Testis (tissue), 2 donors: ENCODE measurements at regions not wholly inside any gene's neighbourhood (a gene's known extent, or its start where the extent isn't known, plus 50 kb on each side); places are given as distances from the start of the nearest gene placed in this dataset.

Experiments used
- DNase-seq: peaks from one replicate; pipeline ENCODE4 v3.0.0-alpha.2; 2019
- H3K27ac ChIP-seq, 2 donors: fragments of 200-600 bp; sonication (generic); one replicate each; pipeline ENCODE4 v1.5.1; 2019
- H3K27me3 ChIP-seq: fragments of 200-600 bp; sonication (generic); one replicate; pipeline ENCODE4 v1.5.1; 2019
- H3K36me3 ChIP-seq: fragments of 200-600 bp; sonication (generic); one replicate; pipeline ENCODE4 v1.5.1; 2017; ENCODE audit warnings: low read depth; ENCODE audit errors: missing control alignments
- H3K4me1 ChIP-seq: fragments of 200-600 bp; sonication (generic); one replicate; pipeline ENCODE4 v1.5.1; 2019
- H3K4me3 ChIP-seq, 2 donors: fragments of 200-600 bp; sonication (generic); one replicate each; pipeline ENCODE4 v1.5.1; 2017 to 2019
- H3K9me3 ChIP-seq: fragments of 200-600 bp; sonication (generic); one replicate; pipeline ENCODE4 v1.5.1; 2017
- CTCF ChIP-seq, 3 experiments: fragments of 450-650 bp in 2 of 3; fragments of 200-600 bp in 1 of 3; sonication (generic) in 1 of 3; IDR thresholded peaks; one replicate each; pipeline ENCODE4 v1.5.1; 2016 to 2019; ENCODE audit warnings: antibody characterized with exemption in 3 of 3, mild to moderate bottlenecking in 2 of 3, moderate library complexity in 1 of 3
- POLR2A ChIP-seq: fragments of 450-650 bp; IDR thresholded peaks from one replicate; pipeline ENCODE4 v1.6.1; 2017; ENCODE audit warnings: antibody characterized with exemption, mild to moderate bottlenecking, moderate library complexity
- WGBS, 2 donors: methylation state at CpG; one replicate each; pipeline ENCODE4 v1.1.5; 2018; 5-methylcytosine and 5-hydroxymethylcytosine counted together
- intact Hi-C: fragments of 100-400 bp; cut with DNase I; formaldehyde crosslinking; loops from one replicate; pipeline ENCODE4 v1.15.1; 2023; ENCODE audit warnings: low total_unique reads

GRCh38 chr3:22565393-22565792, 637.7 kb upstream of the UBE2E2 start:
- no peaks in the 10 kb centered on the region for H3K36me3 ChIP-seq
- H3K4me1 ChIP-seq = no peaks in the 10 kb centered on the region
- H3K4me3 ChIP-seq = no peak overlapping the region
- TF ChIP-seq POLR2A = no peak
- TF ChIP-seq CTCF (IDR thresholded peaks at IDR 0.05) = no peak
- intact Hi-C loops = no loop called here
- no peak overlapping the region for H3K27ac ChIP-seq
- H3K9me3 ChIP-seq = no peaks in the 10 kb centered on the region
- no peaks in the 10 kb centered on the region for H3K27me3 ChIP-seq
- no peak for DNase-seq

- DNase-seq = no peak
- intact Hi-C loops = no loop called here
- no peaks in the 10 kb centered on the region for H3K27me3 ChIP-seq
- H3K27ac ChIP-seq = no peak overlapping the region
- no peak overlapping the region for H3K4me3 ChIP-seq
- no peak for TF ChIP-seq CTCF (IDR thresholded peaks at IDR 0.05)
- no peak for TF ChIP-seq POLR2A
- WGBS, 2 donors = 88 to 89% methylated on average over 1 of the region's 1 CpG
- no peaks in the 10 kb centered on the region for H3K4me1 ChIP-seq
- H3K36me3 ChIP-seq = no peaks in the 10 kb centered on the region
- H3K9me3 ChIP-seq = no peaks in the 10 kb centered on the region
Observed at GRCh38 chr3:22568285-22568684, 634.8 kb upstream of the UBE2E2 start.

- intact Hi-C loops = no loop called here
- Histone ChIP-seq H3K36me3 (no peaks in the 10 kb centered on the region), H3K27ac (no peak overlapping the region), H3K4me1 (no peaks in the 10 kb centered on the region), H3K4me3 (no peak overlapping the region), H3K9me3 (no peaks in the 10 kb centered on the region), H3K27me3 (no peaks in the 10 kb centered on the region)
- no peak for TF ChIP-seq POLR2A
- no peak for TF ChIP-seq CTCF (IDR thresholded peaks at IDR 0.05)
- 53 to 79% methylated on average over 2 of the region's 2 CpGs for WGBS, 2 donors
- no peak for DNase-seq
Observed at GRCh38 chr3:22569570-22569969, 633.6 kb upstream of the UBE2E2 start.

GRCh38 chr3:22581007-22581406, 622.1 kb upstream of the UBE2E2 start:
- no peak for DNase-seq
- H3K4me3 ChIP-seq = no peak overlapping the region
- no peaks in the 10 kb centered on the region for H3K9me3 ChIP-seq
- no peaks in the 10 kb centered on the region for H3K27me3 ChIP-seq
- no peaks in the 10 kb centered on the region for H3K4me1 ChIP-seq
- intact Hi-C loops = no loop called here
- H3K36me3 ChIP-seq = no peaks in the 10 kb centered on the region
- H3K27ac ChIP-seq = no peak overlapping the region
- TF ChIP-seq POLR2A (no peak), CTCF (IDR thresholded peaks at IDR 0.05) (no peak)

GRCh38 chr3:22582266-22582665, 620.9 kb upstream of the UBE2E2 start:
- Histone ChIP-seq H3K36me3 (no peaks in the 10 kb centered on the region), H3K27me3 (no peaks in the 10 kb centered on the region), H3K4me3 (no peak overlapping the region), H3K9me3 (no peaks in the 10 kb centered on the region), H3K4me1 (no peaks in the 10 kb centered on the region), H3K27ac (no peak overlapping the region)
- DNase-seq = no peak
- intact Hi-C loops = no loop called here
- 53 to 71% methylated on average over 1 of the region's 1 CpG for WGBS, 2 donors
- no peak for TF ChIP-seq POLR2A
